GM23338 (cell line): ENCODE measurements at regions not wholly inside any gene's neighbourhood (a gene's known extent, or its start where the extent isn't known, plus 50 kb on each side); places are given as distances from the start of the nearest gene placed in this dataset.

Experiments
- ATAC-seq: fragments of 200-7000 bp; cut with Tn5 transposase; 3 replicates; pipeline ENCODE4 v1.9.1; 2020
- DNase-seq: peaks from one replicate; pipeline ENCODE4 v3.0.0-alpha.2; 2015; ENCODE audit warnings: low spot score
- H2AFZ ChIP-seq: fragments of 200-600 bp; sonication (generic); 2 replicates; pipeline ENCODE4 v1.8.0; 2016; ENCODE audit warnings: antibody characterized with exemption, mild to moderate bottlenecking, moderate library complexity
- H3F3A ChIP-seq: fragments of 200-600 bp; sonication (generic); replicated peaks from 2 replicates; pipeline ENCODE4 v1.8.0; 2017; ENCODE audit warnings: antibody characterized with exemption, mixed run types, low read depth
- H3K27ac ChIP-seq: fragments of 200-600 bp; sonication (generic); 2 replicates; pipeline ENCODE4 v1.6.1; 2016; ENCODE audit warnings: low read depth
- H3K27me3 ChIP-seq: fragments of 200-600 bp; sonication (generic); 2 replicates; pipeline ENCODE4 v1.8.0; 2016; ENCODE audit warnings: mild to moderate bottlenecking, mixed run types, moderate library complexity; ENCODE audit not compliant: insufficient read depth
- H3K36me3 ChIP-seq: fragments of 200-600 bp; sonication (generic); 2 replicates; pipeline ENCODE4 v1.8.0; 2016; ENCODE audit warnings: mild to moderate bottlenecking; ENCODE audit not compliant: insufficient read depth
- H3K4me1 ChIP-seq: fragments of 200-600 bp; sonication (generic); 2 replicates; pipeline ENCODE4 v1.8.0; 2016; ENCODE audit warnings: mild to moderate bottlenecking, moderate library complexity; ENCODE audit not compliant: insufficient read depth
- H3K4me2 ChIP-seq: fragments of 200-600 bp; sonication (generic); 2 replicates; pipeline ENCODE4 v1.7.1; 2017; ENCODE audit warnings: mixed run types
- H3K4me3 ChIP-seq: fragments of 200-600 bp; sonication (generic); 2 replicates; pipeline ENCODE4 v1.6.1; 2016; ENCODE audit warnings: mixed run types
- H3K79me2 ChIP-seq: fragments of 200-600 bp; sonication (generic); replicated peaks from 2 replicates; pipeline ENCODE4 v1.8.0; 2017; ENCODE audit warnings: mild to moderate bottlenecking; ENCODE audit not compliant: insufficient read depth
- H3K9me2 ChIP-seq: fragments of 200-600 bp; sonication (generic); 2 replicates; pipeline ENCODE4 v1.8.0; 2017; ENCODE audit not compliant: insufficient read depth
- H4K20me1 ChIP-seq: fragments of 200-600 bp; sonication (generic); replicated peaks from 2 replicates; pipeline ENCODE4 v1.8.0; 2017; ENCODE audit warnings: mild to moderate bottlenecking; ENCODE audit not compliant: insufficient read depth
- H3K27ac Mint-ChIP-seq: 2 replicates; pipeline ENCODE4 v1.8.0; 2020; ENCODE audit warnings: inconsistent platforms, mild to moderate bottlenecking, moderate library complexity, mixed read lengths
- H3K27me3 Mint-ChIP-seq: 3 replicates; pipeline ENCODE4 v1.8.0; 2022; ENCODE audit warnings: low read depth, mild to moderate bottlenecking, moderate library complexity, mixed read lengths, inconsistent platforms; ENCODE audit not compliant: insufficient read depth, poor library complexity
- H3K36me3 Mint-ChIP-seq: 3 replicates; pipeline ENCODE4 v1.8.0; 2021; ENCODE audit warnings: low read depth, mild to moderate bottlenecking, inconsistent platforms, moderate library complexity, mixed read lengths
- H3K4me1 Mint-ChIP-seq: 3 replicates; pipeline ENCODE4 v1.8.0; 2020; ENCODE audit warnings: mild to moderate bottlenecking, inconsistent platforms, mixed read lengths
- H3K4me3 Mint-ChIP-seq: 3 replicates; pipeline ENCODE4 v1.8.0; 2021; ENCODE audit warnings: moderate library complexity, mild to moderate bottlenecking, inconsistent platforms, mixed read lengths
- H3K9me3 Mint-ChIP-seq: 3 replicates; pipeline ENCODE4 v1.8.0; 2020; ENCODE audit warnings: moderate library complexity, mild to moderate bottlenecking, inconsistent platforms, mixed read lengths
- CREB1 ChIP-seq: fragments of 250-450 bp; sonication (Bioruptor Pico); IDR thresholded peaks from 2 replicates; pipeline ENCODE4 v1.5.0; 2020; ENCODE audit warnings: low read depth, mild to moderate bottlenecking, moderate library complexity
- EZH2 ChIP-seq: fragments of 200-600 bp; sonication (generic); IDR thresholded peaks from one replicate; pipeline ENCODE4 v1.8.0; 2017; ENCODE audit warnings: antibody characterized with exemption, mild to moderate bottlenecking, low read depth; ENCODE audit not compliant: unreplicated experiment
- EZH2phosphoT487 ChIP-seq: fragments of 200-600 bp; sonication (generic); IDR thresholded peaks from one replicate; pipeline ENCODE4 v1.8.1; 2018; ENCODE audit warnings: antibody characterized with exemption; ENCODE audit not compliant: unreplicated experiment
- JUNB ChIP-seq: IDR thresholded peaks from one replicate; pipeline ENCODE4 v1.6.1; 2016; ENCODE audit warnings: antibody characterized with exemption; ENCODE audit not compliant: unreplicated experiment
- NANOG ChIP-seq: IDR thresholded peaks from 2 replicates; pipeline ENCODE4 v1.6.1; 2016; ENCODE audit warnings: antibody characterized with exemption, borderline replicate concordance
- POLR2AphosphoS5 ChIP-seq: IDR thresholded peaks from 2 replicates; pipeline ENCODE4 v1.6.1; 2016; ENCODE audit warnings: antibody characterized with exemption, low read depth
- STAT1 ChIP-seq: IDR thresholded peaks from one replicate; pipeline ENCODE4 v1.6.1; 2016; ENCODE audit warnings: antibody characterized with exemption; ENCODE audit not compliant: unreplicated experiment
- ZNF114 ChIP-seq: fragments of 250-450 bp; sonication (Bioruptor Pico); IDR thresholded peaks from 2 replicates; pipeline ENCODE4 v1.5.0; 2020; ENCODE audit warnings: mild to moderate bottlenecking, moderate library complexity
- ZNF331 ChIP-seq: fragments of 250-450 bp; sonication (Bioruptor Pico); IDR thresholded peaks from 2 replicates; pipeline ENCODE4 v1.5.0; 2020; ENCODE audit warnings: low read depth, mild to moderate bottlenecking, moderate library complexity
- TF ChIP-seq, protein P1 (sequence below), 2 experiments: fragments of 200-600 bp in 1 of 2; sonication (generic) in 1 of 2; conservative IDR thresholded peaks; 2 replicates each; pipeline versions ENCODE4 v1.5.1 to v1.6.1; 2016 to 2017; ENCODE audit warnings: antibody characterized with exemption in 2 of 2, low read depth in 2 of 2, mild to moderate bottlenecking in 2 of 2, moderate library complexity in 1 of 2
- TF ChIP-seq, protein P2 (sequence below): IDR thresholded peaks from 2 replicates; pipeline ENCODE4 v1.6.1; 2016; ENCODE audit warnings: antibody characterized with exemption
- TF ChIP-seq, protein P3 (sequence below): fragments of 250-450 bp; sonication (Bioruptor Pico); IDR thresholded peaks from 2 replicates; pipeline ENCODE4 v1.5.0; 2020; ENCODE audit warnings: mild to moderate bottlenecking, moderate library complexity
- TF ChIP-seq, protein P4 (sequence below): IDR thresholded peaks from one replicate; pipeline ENCODE4 v1.6.1; 2018; ENCODE audit warnings: antibody characterized with exemption; ENCODE audit not compliant: unreplicated experiment

DNA sequence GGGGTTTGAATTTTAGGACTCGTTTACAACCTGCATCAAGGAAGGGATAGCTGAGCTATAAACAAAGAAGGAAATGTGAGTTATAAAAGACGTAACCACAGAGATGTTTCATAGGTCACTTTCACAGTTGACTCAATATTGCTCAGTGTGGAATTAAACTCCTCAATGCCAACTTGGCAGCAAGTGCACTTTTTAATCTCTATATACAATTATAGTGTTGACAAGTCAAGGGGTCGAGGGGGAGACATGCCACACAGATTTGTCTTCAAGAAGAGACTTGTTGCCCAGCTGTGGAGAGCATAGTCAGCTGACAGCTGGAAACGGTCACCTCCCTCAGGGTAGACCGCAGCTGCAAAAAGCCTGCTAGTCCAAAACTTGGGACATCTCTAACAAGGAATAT is 163.4 kb upstream of the DMAC1 start:
- H3K9me3 Mint-ChIP-seq, result no peaks in the 10 kb centered on the region
- H3K4me3 ChIP-seq, result no peak overlapping the region

More for the DNA sequence above, 163.4 kb upstream of the DMAC1 start:
- no peaks in the 10 kb centered on the region for H3K27me3 ChIP-seq
- Mint-ChIP-seq H3K27ac (no peak overlapping the region), H3K36me3 (no peaks in the 10 kb centered on the region), H3K4me3 (no peak overlapping the region), H3K27me3 (no peaks in the 10 kb centered on the region), H3K4me1 (peaks cover 19% of the 10 kb centered on the region)
- no peak overlapping the region for H3K27ac ChIP-seq
- no peaks in the 10 kb centered on the region for H3K79me2 ChIP-seq
- H3K36me3 ChIP-seq, result no peaks in the 10 kb centered on the region
- ATAC-seq (no peak), DNase-seq (no peak)
- TF ChIP-seq EZH2 (no peak), ZNF331 (CRISPR knock-in tag) (no peak), CREB1 (no peak), POLR2AphosphoS5 (no peak), STAT1 (no peak), JUNB (no peak), EZH2phosphoT487 (no peak), NANOG (no peak), ZNF114 (CRISPR knock-in tag) (no peak)
- TF ChIP-seq, protein P1, sequence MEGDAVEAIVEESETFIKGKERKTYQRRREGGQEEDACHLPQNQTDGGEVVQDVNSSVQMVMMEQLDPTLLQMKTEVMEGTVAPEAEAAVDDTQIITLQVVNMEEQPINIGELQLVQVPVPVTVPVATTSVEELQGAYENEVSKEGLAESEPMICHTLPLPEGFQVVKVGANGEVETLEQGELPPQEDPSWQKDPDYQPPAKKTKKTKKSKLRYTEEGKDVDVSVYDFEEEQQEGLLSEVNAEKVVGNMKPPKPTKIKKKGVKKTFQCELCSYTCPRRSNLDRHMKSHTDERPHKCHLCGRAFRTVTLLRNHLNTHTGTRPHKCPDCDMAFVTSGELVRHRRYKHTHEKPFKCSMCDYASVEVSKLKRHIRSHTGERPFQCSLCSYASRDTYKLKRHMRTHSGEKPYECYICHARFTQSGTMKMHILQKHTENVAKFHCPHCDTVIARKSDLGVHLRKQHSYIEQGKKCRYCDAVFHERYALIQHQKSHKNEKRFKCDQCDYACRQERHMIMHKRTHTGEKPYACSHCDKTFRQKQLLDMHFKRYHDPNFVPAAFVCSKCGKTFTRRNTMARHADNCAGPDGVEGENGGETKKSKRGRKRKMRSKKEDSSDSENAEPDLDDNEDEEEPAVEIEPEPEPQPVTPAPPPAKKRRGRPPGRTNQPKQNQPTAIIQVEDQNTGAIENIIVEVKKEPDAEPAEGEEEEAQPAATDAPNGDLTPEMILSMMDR (conservative IDR thresholded peaks at IDR 0.05; ENCODE audit: low read depth in 2 of 2), result no peak
- TF ChIP-seq, protein P2, sequence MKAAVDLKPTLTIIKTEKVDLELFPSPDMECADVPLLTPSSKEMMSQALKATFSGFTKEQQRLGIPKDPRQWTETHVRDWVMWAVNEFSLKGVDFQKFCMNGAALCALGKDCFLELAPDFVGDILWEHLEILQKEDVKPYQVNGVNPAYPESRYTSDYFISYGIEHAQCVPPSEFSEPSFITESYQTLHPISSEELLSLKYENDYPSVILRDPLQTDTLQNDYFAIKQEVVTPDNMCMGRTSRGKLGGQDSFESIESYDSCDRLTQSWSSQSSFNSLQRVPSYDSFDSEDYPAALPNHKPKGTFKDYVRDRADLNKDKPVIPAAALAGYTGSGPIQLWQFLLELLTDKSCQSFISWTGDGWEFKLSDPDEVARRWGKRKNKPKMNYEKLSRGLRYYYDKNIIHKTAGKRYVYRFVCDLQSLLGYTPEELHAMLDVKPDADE, result no peak
- TF ChIP-seq, protein P3, sequence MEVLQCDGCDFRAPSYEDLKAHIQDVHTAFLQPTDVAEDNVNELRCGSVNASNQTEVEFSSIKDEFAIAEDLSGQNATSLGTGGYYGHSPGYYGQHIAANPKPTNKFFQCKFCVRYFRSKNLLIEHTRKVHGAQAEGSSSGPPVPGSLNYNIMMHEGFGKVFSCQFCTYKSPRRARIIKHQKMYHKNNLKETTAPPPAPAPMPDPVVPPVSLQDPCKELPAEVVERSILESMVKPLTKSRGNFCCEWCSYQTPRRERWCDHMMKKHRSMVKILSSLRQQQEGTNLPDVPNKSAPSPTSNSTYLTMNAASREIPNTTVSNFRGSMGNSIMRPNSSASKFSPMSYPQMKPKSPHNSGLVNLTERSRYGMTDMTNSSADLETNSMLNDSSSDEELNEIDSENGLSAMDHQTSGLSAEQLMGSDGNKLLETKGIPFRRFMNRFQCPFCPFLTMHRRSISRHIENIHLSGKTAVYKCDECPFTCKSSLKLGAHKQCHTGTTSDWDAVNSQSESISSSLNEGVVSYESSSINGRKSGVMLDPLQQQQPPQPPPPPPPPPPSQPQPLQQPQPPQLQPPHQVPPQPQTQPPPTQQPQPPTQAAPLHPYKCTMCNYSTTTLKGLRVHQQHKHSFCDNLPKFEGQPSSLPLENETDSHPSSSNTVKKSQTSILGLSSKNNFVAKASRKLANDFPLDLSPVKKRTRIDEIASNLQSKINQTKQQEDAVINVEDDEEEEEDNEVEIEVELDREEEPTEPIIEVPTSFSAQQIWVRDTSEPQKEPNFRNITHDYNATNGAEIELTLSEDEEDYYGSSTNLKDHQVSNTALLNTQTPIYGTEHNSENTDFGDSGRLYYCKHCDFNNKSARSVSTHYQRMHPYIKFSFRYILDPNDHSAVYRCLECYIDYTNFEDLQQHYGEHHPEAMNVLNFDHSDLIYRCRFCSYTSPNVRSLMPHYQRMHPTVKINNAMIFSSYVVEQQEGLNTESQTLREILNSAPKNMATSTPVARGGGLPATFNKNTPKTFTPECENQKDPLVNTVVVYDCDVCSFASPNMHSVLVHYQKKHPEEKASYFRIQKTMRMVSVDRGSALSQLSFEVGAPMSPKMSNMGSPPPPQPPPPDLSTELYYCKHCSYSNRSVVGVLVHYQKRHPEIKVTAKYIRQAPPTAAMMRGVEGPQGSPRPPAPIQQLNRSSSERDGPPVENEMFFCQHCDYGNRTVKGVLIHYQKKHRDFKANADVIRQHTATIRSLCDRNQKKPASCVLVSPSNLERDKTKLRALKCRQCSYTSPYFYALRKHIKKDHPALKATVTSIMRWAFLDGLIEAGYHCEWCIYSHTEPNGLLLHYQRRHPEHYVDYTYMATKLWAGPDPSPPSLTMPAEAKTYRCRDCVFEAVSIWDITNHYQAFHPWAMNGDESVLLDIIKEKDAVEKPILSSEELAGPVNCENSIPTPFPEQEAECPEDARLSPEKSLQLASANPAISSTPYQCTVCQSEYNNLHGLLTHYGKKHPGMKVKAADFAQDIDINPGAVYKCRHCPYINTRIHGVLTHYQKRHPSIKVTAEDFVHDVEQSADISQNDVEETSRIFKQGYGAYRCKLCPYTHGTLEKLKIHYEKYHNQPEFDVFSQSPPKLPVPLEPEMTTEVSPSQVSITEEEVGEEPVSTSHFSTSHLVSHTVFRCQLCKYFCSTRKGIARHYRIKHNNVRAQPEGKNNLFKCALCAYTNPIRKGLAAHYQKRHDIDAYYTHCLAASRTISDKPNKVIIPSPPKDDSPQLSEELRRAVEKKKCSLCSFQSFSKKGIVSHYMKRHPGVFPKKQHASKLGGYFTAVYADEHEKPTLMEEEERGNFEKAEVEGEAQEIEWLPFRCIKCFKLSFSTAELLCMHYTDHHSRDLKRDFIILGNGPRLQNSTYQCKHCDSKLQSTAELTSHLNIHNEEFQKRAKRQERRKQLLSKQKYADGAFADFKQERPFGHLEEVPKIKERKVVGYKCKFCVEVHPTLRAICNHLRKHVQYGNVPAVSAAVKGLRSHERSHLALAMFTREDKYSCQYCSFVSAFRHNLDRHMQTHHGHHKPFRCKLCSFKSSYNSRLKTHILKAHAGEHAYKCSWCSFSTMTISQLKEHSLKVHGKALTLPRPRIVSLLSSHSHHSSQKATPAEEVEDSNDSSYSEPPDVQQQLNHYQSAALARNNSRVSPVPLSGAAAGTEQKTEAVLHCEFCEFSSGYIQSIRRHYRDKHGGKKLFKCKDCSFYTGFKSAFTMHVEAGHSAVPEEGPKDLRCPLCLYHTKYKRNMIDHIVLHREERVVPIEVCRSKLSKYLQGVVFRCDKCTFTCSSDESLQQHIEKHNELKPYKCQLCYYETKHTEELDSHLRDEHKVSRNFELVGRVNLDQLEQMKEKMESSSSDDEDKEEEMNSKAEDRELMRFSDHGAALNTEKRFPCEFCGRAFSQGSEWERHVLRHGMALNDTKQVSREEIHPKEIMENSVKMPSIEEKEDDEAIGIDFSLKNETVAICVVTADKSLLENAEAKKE (CRISPR knock-in tag), result no peak
- TF ChIP-seq, protein P4, sequence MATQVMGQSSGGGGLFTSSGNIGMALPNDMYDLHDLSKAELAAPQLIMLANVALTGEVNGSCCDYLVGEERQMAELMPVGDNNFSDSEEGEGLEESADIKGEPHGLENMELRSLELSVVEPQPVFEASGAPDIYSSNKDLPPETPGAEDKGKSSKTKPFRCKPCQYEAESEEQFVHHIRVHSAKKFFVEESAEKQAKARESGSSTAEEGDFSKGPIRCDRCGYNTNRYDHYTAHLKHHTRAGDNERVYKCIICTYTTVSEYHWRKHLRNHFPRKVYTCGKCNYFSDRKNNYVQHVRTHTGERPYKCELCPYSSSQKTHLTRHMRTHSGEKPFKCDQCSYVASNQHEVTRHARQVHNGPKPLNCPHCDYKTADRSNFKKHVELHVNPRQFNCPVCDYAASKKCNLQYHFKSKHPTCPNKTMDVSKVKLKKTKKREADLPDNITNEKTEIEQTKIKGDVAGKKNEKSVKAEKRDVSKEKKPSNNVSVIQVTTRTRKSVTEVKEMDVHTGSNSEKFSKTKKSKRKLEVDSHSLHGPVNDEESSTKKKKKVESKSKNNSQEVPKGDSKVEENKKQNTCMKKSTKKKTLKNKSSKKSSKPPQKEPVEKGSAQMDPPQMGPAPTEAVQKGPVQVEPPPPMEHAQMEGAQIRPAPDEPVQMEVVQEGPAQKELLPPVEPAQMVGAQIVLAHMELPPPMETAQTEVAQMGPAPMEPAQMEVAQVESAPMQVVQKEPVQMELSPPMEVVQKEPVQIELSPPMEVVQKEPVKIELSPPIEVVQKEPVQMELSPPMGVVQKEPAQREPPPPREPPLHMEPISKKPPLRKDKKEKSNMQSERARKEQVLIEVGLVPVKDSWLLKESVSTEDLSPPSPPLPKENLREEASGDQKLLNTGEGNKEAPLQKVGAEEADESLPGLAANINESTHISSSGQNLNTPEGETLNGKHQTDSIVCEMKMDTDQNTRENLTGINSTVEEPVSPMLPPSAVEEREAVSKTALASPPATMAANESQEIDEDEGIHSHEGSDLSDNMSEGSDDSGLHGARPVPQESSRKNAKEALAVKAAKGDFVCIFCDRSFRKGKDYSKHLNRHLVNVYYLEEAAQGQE, result no peak
- no peaks in the 10 kb centered on the region for H3K9me2 ChIP-seq
- H2AFZ ChIP-seq, result no peak overlapping the region
- 0 out of 2 replicates have a peak, but pooled peaks cover 5% of the 10 kb centered on the region for H3K4me1 ChIP-seq
- no peaks in the 10 kb centered on the region for H4K20me1 ChIP-seq
- no peak overlapping the region for H3K4me2 ChIP-seq
- H3F3A ChIP-seq, result no peaks in the 10 kb centered on the region
